GM18519 (cell line): ENCODE measurements at regions not wholly inside any gene's neighbourhood (a gene's known extent, or its start where the extent isn't known, plus 50 kb on each side); places are given as distances from the start of the nearest gene placed in this dataset.

Source experiments
- ATAC-seq: cut with Tn5 transposase; IDR thresholded peaks from one replicate; pipeline ENCODE4 v1.9.1; 2021; ENCODE audit warnings: mild to moderate bottlenecking, moderate library complexity; ENCODE audit not compliant: unreplicated experiment, low FRiP score

GRCh38 chrX:10045327-10046000, 78.3 kb downstream of the CLDN34 start:
- no peak for ATAC-seq

DNA sequence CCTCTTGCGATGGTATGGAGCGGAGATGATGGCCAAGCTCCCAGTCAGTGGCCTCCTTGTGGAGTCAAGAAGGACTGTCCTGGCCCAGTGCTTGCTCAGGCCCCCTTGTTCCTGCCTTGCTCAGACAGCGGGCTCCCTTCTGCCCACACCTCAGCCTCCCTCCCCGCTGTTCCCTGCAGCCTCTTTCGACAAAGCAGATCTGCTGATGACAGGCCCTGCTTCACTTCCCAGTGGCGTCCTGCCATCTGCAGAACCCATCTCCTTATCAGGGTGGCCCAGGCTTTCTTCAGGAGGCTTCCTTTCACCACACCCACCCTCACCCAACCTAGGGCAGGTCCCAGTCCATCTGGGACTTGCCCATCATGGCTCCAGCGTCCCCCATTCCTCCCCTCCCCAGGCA, 80.0 kb downstream of the CLDN34 start:
- no peak for ATAC-seq

DNA sequence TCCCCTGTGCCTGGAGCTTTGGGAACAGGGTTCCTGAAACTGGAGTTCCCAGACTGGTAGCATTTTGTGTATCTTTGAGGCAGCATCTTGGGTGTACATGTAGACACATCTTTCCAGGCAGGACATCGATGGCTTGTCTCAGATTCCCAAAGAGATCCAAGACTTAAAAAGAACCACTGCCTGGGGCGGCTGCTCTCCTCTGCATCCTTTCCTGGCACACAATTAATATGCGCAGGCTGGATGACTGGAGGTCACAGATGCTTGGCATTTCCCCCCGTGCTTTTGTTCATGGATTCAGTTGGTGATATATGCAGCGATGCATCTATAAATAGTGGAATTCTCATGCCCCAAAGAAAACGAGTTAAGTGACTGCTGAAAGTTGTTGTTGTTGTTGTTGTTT, 80.5 kb downstream of the CLDN34 start:
- ATAC-seq: no peak

GRCh38 chrX:10048076-10048475, 80.9 kb downstream of the CLDN34 start:
- no peak for ATAC-seq

- no peak for ATAC-seq
Observed at GRCh38 chrX:10048707-10049106, 81.5 kb downstream of the CLDN34 start.

GRCh38 chrX:10049236-10049635, 82.1 kb downstream of the CLDN34 start:
- no peak for ATAC-seq

- no peak for ATAC-seq
Observed at GRCh38 chrX:10050481-10050880, 83.3 kb downstream of the CLDN34 start.

GRCh38 chrX:10051866-10052480, 84.8 kb downstream of the CLDN34 start:
- no peak for ATAC-seq

DNA sequence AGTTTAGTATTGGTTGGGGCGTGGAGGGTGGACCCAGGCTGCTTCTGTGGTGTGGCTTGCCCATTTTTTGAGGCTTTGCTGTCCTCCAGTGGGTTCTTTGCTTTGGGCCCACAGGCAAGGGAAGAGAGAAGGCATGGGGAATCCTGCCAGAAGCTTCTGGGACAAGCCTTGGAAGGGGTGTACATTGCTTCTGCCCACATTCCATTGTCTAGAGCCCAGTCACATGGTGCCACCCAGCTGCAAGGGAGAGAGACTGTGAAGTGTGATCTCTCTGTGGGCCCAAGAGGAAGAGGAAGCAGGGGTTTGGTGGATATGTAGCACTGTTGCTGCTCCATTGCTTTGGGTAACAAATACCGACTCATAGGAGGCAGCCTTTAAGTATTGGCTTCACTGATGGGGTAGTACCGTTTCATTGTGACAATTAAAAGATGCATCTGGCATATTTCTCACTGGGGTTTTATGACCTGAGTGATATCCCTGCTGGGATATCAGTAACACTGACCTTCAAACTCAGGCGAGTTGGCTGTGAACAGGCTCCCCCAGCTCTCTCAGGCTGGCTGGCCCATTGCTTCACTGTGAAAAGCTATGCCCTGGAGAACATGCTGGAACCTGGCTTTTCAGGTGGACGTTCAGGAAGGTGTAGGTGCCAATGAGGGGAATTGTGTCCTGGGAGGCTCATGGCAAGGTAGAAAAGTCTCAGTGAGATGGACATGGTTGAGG, 85.9 kb downstream of the CLDN34 start:
- no peak for ATAC-seq

DNA sequence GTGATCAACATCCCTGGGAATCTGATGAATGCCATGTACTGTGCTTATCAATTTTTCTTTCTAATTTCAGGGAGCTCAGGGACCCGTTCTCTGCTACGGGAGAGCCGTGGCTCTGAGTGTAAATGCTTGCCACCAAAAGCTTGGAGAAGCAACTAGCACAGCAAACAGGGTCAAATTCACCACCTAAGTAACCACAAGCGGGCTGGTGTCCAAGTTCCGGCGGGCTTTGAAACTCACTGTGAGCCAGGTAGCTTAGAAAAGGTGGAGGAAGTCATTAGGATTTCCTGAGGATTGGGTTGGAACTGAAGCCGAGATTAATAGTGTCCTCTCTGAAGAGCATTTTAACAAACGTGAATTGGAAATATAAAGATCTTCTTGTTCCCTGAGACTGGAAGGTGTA, 87.2 kb downstream of the CLDN34 start:
- no peak for ATAC-seq

GRCh38 chrX:10055430-10055829, 88.3 kb downstream of the CLDN34 start:
- no peak for ATAC-seq

DNA sequence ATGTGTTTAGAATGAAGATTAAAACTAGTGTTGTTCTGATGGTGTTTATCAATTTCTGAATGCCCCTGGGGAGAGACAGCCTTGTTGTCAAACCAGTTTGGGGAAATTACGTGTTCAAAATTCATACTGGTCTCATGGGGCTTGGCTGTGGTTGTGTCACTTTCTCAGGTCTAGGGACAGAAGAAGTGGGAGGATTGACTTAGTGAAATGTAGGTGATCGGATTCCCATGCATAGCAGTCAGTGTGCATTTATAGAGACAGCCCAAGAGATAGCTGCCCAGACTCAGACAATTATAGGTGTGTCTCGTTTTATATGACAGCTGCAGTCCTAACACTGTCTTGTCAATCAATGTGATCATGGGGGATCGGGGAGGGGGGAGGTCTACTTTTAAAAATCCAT, 94.4 kb upstream of the CLCN4 start:
- ATAC-seq: peak; percentile 44

GRCh38 chrX:10062980-10063379, 93.8 kb upstream of the CLCN4 start:
- ATAC-seq: no peak

DNA sequence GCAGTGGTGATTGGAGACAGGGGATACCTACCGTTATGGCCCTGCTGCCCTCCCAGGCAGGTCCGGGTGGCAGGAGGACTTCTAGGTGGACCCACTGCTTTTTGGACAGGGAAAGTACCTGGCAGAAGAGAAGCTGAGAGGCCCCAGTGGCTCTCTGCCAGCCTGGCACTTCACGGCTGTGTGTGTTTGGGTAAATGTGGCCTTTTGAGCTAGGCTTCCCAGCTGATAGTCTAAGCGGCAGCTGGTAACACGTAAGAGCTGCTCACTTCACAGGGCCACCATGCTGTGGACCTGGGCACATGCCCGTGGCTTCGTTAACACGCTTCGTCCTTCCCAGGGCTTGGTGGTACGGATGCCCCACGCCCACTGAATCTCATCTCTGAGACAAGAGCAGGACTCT, 92.0 kb upstream of the CLCN4 start:
- no peak for ATAC-seq

GRCh38 chrX:10070714-10071436, 85.9 kb upstream of the CLCN4 start:
- no peak for ATAC-seq

DNA sequence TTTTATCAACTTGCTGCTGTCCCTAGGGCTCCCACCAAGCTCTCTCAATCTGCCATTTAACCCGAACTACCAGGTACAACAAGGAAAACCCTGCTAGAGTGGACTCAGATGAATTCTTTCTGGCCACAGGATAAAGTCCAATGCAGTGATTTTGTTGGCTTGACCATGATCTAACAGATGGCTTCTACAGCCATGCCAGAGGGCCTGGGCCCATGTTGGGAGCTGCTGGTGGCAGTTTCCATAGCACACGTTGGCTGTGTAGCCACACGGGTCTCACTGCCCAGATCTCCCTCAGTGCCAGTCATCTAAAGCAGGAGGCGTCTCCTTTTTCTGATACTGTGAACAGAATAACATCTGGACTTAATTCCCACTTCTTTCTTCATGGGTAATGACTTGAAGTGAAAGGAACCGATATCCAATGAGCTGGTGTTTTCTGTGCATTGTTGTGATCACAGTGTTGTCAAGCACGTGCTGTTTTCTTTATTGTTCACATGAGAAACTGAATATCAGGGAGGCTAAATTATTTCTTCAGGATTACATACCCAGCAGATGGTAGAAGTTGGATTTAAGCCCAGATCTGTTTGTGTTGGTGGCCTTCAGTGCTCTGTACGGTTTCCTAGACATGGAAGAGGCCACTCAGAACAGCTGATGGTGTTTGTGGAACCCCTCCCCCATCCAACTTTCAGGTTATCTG, 85.2 kb upstream of the CLCN4 start:
- no peak for ATAC-seq

DNA sequence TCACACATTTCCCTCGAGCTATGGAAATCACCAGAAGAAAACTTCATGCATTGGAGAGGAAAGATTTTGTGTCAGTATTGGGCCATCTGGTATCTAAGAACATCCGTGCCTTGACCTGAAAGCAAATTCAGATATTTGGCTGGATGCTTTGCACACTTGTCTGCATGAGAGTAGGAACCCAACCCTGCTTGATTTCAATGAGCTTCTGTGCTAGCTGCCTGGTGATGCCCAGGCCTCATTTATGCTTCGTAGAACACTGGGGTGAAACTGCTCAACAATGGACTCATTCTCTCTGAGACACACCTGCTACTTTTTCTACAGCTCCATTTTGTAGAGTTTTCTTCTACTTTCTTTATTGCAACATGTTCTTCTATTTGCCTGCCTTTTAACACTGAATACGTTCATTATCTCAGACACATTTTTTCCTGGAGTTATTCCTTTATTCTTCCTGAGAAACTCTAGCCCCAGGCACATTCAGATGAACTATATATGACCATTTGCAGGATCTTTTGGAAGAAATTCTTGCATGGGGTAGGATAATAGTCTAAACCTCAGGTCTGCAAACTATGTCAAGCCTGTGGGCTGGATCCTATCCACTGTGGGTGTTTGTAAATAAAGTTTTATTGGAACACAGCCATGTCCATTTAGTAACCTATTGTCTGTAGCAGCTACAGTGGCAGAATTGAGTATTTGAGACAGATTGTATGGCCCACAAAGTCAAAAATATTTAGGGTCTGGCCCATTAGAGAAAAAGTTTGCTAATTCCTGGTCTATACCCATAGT, 83.8 kb upstream of the CLCN4 start:
- ATAC-seq: no peak

GRCh38 chrX:10073671-10074070, 83.1 kb upstream of the CLCN4 start:
- no peak for ATAC-seq

- no peak for ATAC-seq
Observed at GRCh38 chrX:10074241-10074941, 82.4 kb upstream of the CLCN4 start.
